ENCODE measurements at regions not wholly inside any gene's neighbourhood (a gene's known extent, or its start where the extent isn't known, plus 50 kb on each side); places are given as distances from the start of the nearest gene placed in this dataset.

DNA sequence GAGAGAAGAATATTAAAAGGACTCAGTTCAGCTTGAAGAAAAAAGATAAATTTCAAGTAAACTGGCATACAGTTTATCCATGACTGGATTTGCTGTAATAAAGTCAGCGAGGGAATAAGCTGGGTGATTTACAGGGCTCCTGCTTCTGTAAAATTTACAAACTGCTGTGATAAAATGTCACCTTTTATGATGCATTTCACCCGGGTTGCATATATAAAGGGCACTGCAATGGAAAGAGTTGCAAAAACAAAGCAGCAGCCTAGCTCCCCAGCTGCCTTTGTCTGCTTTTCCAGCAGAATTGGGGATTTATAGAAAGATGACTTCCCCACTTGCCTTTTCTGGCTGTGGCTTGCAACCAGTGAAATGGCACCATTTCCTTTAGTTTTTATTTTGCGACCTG, 132.5 kb upstream of the LHCGR start:
- Histone ChIP-seq H3K4me3 (ENCODE audit: low read depth, low read length) (no peak overlapping the region), H3K36me3 (ENCODE audit: control insufficient read depth, insufficient read depth, low read length) (no peaks in the 10 kb centered on the region), H3K27me3 (ENCODE audit: control insufficient read depth, insufficient read depth, low read length) (no peaks in the 10 kb centered on the region)
- TF ChIP-seq, protein P1, sequence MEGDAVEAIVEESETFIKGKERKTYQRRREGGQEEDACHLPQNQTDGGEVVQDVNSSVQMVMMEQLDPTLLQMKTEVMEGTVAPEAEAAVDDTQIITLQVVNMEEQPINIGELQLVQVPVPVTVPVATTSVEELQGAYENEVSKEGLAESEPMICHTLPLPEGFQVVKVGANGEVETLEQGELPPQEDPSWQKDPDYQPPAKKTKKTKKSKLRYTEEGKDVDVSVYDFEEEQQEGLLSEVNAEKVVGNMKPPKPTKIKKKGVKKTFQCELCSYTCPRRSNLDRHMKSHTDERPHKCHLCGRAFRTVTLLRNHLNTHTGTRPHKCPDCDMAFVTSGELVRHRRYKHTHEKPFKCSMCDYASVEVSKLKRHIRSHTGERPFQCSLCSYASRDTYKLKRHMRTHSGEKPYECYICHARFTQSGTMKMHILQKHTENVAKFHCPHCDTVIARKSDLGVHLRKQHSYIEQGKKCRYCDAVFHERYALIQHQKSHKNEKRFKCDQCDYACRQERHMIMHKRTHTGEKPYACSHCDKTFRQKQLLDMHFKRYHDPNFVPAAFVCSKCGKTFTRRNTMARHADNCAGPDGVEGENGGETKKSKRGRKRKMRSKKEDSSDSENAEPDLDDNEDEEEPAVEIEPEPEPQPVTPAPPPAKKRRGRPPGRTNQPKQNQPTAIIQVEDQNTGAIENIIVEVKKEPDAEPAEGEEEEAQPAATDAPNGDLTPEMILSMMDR (IDR thresholded peaks at IDR 0.05; ENCODE audit: insufficient read depth, low read depth, low read length): no peak
- ChIA-PET CTCF (no interaction called here), POLR2A (no interaction called here)
- no peak for DNase-seq (ENCODE audit: low read depth)

DNA sequence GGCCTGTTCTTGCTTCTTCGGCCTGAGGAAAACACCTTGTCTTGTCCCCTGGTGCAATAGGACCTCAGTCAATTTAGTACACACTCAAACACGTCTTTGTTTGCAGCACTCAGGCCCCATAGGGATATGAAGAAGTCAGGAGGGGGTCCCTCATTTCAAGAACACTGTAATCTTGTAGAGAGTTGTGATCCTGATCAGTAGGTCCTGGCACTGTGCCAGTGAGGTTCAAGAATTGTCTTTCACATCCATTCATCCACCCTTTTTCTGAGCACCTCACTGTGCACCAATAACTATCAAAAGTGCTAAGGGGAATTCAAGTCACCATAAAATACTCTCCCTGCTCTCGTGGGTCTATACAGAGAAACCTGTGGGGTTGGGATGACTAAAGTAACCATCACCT, 131.4 kb upstream of the LHCGR start:
- no peak for DNase-seq (ENCODE audit: low read depth)
- Histone ChIP-seq H3K27me3 (ENCODE audit: control insufficient read depth, insufficient read depth, low read length) (no peaks in the 10 kb centered on the region), H3K4me3 (ENCODE audit: low read depth, low read length) (no peak overlapping the region), H3K36me3 (ENCODE audit: control insufficient read depth, insufficient read depth, low read length) (no peaks in the 10 kb centered on the region)
- TF ChIP-seq, protein P1 (IDR thresholded peaks at IDR 0.05; ENCODE audit: insufficient read depth, low read depth, low read length): no peak
- CTCF ChIA-PET: no interaction called here
- POLR2A ChIA-PET: no interaction called here

DNA sequence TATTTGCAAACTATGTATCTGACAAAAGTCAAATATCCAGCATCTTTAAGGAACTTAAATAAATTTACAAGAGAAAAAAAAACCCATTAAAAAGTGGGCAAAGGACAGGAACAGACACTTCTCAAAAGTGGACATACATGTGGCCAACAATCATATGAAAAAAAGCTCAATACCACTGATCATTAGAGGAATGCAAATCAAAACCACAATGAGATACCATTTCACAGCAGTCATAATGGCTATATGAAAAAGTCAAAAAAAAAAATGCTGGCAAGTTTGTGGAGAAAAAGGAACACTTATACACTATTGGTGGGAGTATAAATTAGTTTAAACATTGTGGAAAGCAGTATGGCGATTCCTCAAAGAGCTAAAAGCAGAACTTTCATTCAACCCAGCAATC, 130.3 kb upstream of the LHCGR start:
- no peak overlapping the region for H3K4me3 ChIP-seq (ENCODE audit: low read depth, low read length)
- CTCF ChIA-PET: interaction anchor here (0.6 kb wide), 1 partner anchor 130 kb away, joined by 6 read pairs; no protein-coding TSS in a partner anchor
- no peak for DNase-seq (ENCODE audit: low read depth)

DNA sequence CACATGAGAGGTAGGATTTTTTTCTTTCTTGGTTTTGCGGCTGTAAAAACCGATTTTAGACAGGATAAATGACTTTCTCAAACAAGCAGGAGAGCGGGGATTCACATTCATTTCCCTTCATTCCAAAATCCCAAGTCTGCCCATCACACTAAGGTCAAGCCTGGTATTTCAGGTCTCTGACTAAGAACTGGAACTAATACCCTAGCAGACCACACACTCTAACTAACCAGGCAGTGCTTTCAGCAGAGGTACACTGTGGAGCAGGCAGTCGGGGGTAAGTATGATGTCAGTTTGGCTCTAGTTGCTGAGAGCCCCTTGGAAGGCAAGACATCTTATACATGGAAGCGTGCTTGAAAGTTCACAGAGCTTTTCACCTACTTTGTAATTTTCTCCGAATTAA, 128.1 kb upstream of the LHCGR start:
- TF ChIP-seq, protein P1 (IDR thresholded peaks at IDR 0.05; ENCODE audit: insufficient read depth, low read depth, low read length): no peak
- no peaks in the 10 kb centered on the region for H3K36me3 ChIP-seq (ENCODE audit: control insufficient read depth, insufficient read depth, low read length)
- ChIA-PET CTCF (no interaction called here), POLR2A (no interaction called here)
- H3K4me3 ChIP-seq (ENCODE audit: low read depth, low read length): no peak overlapping the region
- no peak for DNase-seq (ENCODE audit: low read depth)
- no peaks in the 10 kb centered on the region for H3K27me3 ChIP-seq (ENCODE audit: control insufficient read depth, insufficient read depth, low read length)

More for the DNA sequence above, 130.3 kb upstream of the LHCGR start:
- no peaks in the 10 kb centered on the region for H3K36me3 ChIP-seq (ENCODE audit: control insufficient read depth, insufficient read depth, low read length)
- POLR2A ChIA-PET: no interaction called here
- H3K27me3 ChIP-seq (ENCODE audit: control insufficient read depth, insufficient read depth, low read length): no peaks in the 10 kb centered on the region
- TF ChIP-seq, protein P1 (IDR thresholded peaks at IDR 0.05; ENCODE audit: insufficient read depth, low read depth, low read length): no peak

DNA sequence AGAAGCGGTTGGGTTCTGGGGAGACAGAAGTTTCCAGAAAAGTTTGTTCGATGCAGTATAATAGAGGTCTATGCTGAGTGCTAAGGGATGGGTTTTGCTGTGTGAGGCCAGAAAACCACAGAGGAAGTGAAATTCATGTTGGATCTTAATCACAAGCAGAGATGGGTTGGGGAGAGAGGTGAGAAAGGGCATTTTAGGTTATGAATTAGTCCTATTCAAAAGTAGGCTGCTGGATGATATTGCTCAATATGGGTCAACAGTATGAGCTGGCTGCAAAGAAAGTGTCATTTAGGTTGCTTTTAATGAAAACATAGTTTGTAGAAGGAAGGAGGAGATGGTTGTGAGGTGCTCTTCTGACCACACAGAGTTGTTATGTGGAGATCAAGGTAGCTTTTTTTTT, 118.8 kb upstream of the LHCGR start:
- H3K36me3 ChIP-seq (ENCODE audit: control insufficient read depth, insufficient read depth, low read length): no peaks in the 10 kb centered on the region
- ChIA-PET CTCF (no interaction called here), POLR2A (no interaction called here)
- TF ChIP-seq, protein P1 (IDR thresholded peaks at IDR 0.05; ENCODE audit: insufficient read depth, low read depth, low read length): no peak
- H3K27me3 ChIP-seq (ENCODE audit: control insufficient read depth, insufficient read depth, low read length): no peaks in the 10 kb centered on the region
- no peak for DNase-seq (ENCODE audit: low read depth)
- no peak overlapping the region for H3K4me3 ChIP-seq (ENCODE audit: low read depth, low read length)
